Rectal smooth muscle tissue (tissue), 1 donor: ENCODE measurements at regions not wholly inside any gene's neighbourhood (a gene's known extent, or its start where the extent isn't known, plus 50 kb on each side); places are given as distances from the start of the nearest gene placed in this dataset.

Experiments
- H3K27ac ChIP-seq: one replicate; pipeline ENCODE4 v1.7.0; 2013; ENCODE audit warnings: low read depth, low read length, inconsistent platforms
- H3K27me3 ChIP-seq: one replicate; pipeline ENCODE4 v1.7.0; 2013; ENCODE audit warnings: low read length; ENCODE audit not compliant: control insufficient read depth, insufficient read depth
- H3K36me3 ChIP-seq: one replicate; pipeline ENCODE4 v1.7.0; 2013; ENCODE audit warnings: low read length; ENCODE audit not compliant: control insufficient read depth, insufficient read depth
- H3K4me1 ChIP-seq: one replicate; pipeline ENCODE4 v1.7.0; 2013; ENCODE audit warnings: low read length; ENCODE audit not compliant: control insufficient read depth, insufficient read depth
- H3K4me3 ChIP-seq: one replicate; pipeline ENCODE4 v1.7.0; 2013; ENCODE audit warnings: low read length
- H3K9ac ChIP-seq: one replicate; pipeline ENCODE4 v1.7.0; 2013; ENCODE audit warnings: low read length

DNA sequence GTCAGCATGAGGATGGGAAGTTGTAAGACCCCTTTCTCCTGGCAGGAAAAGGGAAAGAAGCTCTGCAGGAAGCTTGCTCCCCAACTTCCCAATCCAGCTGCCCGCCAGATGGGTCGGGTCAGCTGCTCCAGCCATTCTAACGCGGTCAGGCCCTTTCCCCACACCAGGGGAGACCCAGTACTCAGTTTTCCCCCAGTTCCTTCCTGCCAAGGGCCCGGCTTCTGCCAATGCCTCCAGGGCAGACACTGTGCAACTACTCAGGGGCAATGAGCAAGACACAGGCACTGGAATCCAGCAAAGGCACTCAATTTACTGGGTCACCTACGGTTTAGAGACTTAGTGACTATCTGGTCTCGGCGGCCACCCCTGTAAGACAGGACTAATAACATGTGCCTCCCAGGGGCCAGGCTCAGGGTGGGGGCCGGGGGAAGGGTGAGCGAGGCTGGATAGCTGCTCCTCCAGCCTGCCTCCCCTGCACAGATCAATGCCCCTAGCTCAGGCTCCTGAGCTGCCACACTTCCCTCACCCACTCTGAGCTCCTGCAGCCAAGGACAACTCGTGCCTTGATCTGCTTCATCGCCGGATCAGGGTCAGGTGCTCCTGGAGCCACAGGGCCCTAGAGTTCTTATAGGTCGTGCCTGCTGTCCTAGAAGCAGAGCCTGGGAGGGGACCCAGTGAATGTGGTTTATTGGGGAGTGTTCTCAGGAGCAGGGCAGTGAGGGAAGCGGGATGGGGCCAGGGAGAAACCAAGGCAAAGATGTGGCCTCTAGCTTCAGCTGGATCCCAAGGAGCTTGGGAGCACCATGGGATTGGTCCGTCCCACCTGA is 171.1 kb downstream of the ZFP36L2 start:
- H3K4me1 ChIP-seq, result peaks cover 6% of the 10 kb centered on the region

DNA sequence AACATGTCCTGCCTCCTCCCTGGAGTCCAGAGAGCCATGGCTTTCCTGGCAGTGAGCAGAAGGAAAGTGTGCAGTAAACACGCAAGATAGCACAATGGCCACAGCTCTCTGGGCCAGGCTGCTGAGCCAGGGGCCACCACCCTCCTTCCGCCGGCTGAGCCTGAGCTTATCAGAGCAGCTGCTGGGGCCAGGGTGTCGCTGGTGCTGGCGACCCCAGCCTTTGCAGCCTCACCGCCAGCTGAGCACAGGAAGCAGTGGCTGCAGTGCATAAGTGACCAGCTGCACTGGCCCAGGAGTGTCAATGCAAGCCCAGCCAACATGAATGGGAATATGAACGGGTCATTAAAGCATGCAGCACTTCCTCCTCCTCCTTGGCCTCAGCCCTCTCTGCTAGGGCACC is 172.0 kb downstream of the ZFP36L2 start:
- H3K27me3 ChIP-seq, result no peaks in the 10 kb centered on the region
- no peak overlapping the region for H3K9ac ChIP-seq
- no peak overlapping the region for H3K27ac ChIP-seq
- no peaks in the 10 kb centered on the region for H3K36me3 ChIP-seq
- H3K4me1 ChIP-seq, result peaks cover 6% of the 10 kb centered on the region
- H3K4me3 ChIP-seq, result no peak overlapping the region

More for the DNA sequence above, 171.1 kb downstream of the ZFP36L2 start:
- H3K9ac ChIP-seq, result no peak overlapping the region
- no peaks in the 10 kb centered on the region for H3K27me3 ChIP-seq
- H3K4me3 ChIP-seq, result no peak overlapping the region
- H3K27ac ChIP-seq, result no peak overlapping the region
- no peaks in the 10 kb centered on the region for H3K36me3 ChIP-seq

DNA sequence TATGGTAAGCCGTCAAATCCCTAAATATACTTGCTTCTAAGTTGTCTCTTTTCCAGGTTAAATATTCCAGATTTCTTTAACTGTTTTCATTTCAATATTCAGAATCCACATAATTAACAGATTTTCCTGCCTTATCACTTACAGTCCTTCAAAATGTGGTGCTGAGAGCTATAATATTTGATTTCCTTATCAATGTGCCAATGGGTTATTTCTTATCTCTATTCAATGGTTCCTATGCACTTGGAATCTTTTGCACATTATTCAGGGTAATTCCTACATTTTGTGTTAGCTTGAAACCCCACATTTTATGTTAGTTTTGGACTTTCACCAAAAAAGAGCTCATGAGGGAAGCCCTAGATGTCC is 173.5 kb downstream of the ZFP36L2 start:
- Histone ChIP-seq H3K9ac (no peak overlapping the region), H3K36me3 (no peaks in the 10 kb centered on the region), H3K27me3 (no peaks in the 10 kb centered on the region), H3K4me1 (no peaks in the 10 kb centered on the region), H3K27ac (no peak overlapping the region), H3K4me3 (no peak overlapping the region)

DNA sequence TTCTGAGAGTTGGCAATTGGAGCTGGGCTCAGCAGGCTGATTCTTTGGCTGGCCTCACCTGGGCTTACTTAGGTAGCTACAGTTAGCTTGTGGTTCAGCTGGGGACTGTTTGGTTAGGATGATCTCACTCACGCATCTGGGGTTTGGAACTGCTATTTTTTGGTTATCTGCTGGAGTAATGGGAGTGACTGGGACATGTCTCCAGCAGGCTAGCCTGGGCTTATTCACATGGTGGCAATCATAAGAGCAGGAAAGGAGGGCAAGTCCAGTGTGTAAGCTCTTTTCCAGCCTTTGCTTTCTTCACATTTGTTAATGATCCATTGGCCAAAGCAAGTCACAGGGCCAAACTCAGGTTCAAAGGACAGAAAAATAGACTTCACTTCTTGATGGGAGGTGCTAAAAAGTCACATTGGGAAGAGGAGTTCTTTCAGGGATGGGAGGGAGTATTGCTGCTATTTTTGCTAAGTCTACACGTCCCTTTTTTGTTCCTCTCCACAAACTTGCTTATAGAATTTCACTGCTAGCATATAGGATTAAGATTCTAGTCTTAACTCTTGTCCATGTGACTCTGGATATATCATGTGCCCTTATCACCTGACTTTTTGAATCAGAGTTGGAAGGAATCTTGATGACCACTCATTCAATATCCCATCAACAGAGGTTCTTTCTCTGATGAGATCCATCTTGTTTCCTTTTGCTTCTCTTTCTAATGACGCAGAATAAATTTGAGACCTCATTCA is 174.0 kb downstream of the ZFP36L2 start:
- Histone ChIP-seq H3K27me3 (no peaks in the 10 kb centered on the region), H3K9ac (no peak overlapping the region), H3K4me1 (no peaks in the 10 kb centered on the region), H3K27ac (no peak overlapping the region), H3K36me3 (no peaks in the 10 kb centered on the region), H3K4me3 (no peak overlapping the region)

DNA sequence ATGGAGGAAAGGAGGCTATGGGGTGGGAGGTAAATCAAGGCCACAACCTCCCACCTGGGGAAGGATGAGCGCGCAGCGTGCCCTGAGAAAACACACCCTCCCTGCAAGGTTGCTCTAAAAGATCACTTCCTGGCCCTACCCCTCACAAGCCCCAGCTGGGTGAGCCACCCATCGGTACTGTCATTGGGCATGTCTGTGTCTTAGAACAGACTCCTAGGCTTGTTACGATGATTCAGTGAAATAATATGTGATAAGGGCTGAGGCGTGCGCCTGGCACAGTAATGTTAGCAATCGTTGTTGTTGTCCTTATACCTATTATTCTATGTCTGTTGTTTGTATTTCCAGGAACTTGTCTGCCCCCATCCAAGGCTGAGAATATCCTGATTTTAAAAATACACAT is 175.1 kb downstream of the ZFP36L2 start:
- no peak overlapping the region for H3K4me3 ChIP-seq
- H3K4me1 ChIP-seq, result no peaks in the 10 kb centered on the region
- no peak overlapping the region for H3K27ac ChIP-seq
- no peaks in the 10 kb centered on the region for H3K27me3 ChIP-seq
- no peak overlapping the region for H3K9ac ChIP-seq
- no peaks in the 10 kb centered on the region for H3K36me3 ChIP-seq

DNA sequence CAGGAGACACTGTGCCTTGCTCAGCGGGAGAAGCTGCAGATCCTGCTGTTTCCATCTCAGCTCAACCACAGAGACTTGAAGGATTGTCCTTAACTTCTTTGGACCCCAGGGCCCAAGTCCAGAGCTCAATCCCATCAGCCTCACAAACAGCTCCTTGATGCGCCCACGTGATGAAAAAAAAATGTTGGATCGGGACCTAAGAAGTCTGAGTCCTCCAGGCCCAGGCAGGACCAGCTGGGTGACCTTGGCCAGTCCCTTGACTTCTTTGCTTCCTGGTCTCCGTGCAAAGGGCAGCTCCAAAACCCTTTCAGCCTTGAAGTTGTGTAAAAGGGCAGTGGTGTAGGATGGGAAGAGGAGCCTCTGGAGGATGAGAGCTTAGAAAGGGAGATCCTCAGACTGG is 175.5 kb downstream of the ZFP36L2 start:
- H3K36me3 ChIP-seq, result no peaks in the 10 kb centered on the region
- no peak overlapping the region for H3K9ac ChIP-seq
- no peak overlapping the region for H3K27ac ChIP-seq
- no peak overlapping the region for H3K4me3 ChIP-seq
- H3K27me3 ChIP-seq, result no peaks in the 10 kb centered on the region
- H3K4me1 ChIP-seq, result no peaks in the 10 kb centered on the region

DNA sequence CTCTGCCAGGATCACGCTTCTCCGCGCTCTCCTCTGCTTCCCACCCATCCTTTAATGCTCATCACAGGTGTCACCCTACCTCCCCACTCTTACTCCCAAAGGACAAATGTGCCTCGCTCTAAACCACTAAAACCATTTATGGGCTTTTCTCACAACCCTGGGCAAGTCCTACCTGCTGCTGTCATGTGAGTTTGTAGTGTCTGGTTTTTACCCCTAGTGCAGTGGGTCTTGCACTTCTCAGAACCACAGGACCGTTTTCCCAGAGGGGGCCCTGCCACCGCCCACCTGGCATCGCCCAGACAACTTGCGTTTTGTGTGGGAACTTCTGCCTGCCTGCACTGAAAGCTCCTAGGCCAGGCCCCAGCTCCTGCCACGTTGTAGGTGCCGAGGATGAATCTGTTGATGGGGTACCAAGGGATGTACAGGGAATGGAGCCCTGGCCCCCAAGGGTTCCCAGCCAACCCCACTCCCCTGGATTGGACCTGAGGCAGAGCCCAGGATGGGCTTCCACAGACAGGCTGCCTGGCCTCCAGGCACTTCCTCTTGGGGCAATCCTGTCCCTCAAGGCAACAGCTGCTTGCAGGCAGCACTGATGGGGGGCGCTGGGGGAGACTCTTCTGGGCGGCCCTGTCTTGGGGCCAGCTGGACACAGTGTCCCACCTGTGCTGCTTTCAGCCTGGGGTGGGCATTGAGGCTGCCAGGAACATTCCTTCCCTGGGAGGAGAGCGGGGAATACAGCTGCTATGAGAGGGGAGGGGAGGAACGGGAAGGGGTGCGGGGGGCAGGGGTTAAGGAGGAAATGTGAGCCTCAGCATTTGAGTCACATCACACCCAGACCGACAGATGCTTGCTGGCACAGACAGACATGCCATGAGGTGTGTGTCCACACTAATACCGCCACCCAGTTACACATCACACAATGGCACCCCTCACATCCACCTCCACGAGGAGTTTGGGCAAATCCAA is 176.3 kb downstream of the ZFP36L2 start:
- Histone ChIP-seq H3K4me3 (no peak overlapping the region), H3K27ac (no peak overlapping the region), H3K36me3 (no peaks in the 10 kb centered on the region), H3K27me3 (no peaks in the 10 kb centered on the region), H3K9ac (no peak overlapping the region), H3K4me1 (no peaks in the 10 kb centered on the region)

DNA sequence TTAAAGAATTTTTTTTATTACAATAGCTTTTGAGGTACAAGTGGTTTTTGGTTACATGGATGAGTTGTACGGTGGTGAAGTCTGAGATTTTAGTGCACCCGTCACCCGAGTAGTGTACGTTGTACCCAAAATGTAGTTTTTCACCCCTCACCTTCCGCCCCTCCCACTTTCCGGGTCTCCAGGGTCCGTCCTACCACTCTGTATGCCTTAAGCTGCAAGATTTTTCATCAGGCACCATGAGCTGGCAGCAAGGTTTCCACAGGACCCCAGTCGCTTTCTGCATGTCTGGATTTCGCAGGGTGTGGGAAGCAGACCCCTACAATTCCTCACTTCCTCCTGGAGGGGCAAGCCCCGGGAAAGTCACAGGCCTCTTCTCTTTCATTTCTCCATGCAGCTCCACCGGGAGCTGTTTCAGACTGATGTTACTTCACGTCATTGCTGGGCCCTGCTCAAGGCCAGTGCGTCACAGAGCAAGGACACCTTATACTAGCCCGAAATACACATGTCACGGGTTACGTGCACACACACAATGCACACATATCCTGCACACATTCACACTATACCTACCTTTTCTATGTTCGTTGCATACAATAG is 179.1 kb downstream of the ZFP36L2 start:
- no peaks in the 10 kb centered on the region for H3K4me1 ChIP-seq
- H3K9ac ChIP-seq, result no peak overlapping the region

DNA sequence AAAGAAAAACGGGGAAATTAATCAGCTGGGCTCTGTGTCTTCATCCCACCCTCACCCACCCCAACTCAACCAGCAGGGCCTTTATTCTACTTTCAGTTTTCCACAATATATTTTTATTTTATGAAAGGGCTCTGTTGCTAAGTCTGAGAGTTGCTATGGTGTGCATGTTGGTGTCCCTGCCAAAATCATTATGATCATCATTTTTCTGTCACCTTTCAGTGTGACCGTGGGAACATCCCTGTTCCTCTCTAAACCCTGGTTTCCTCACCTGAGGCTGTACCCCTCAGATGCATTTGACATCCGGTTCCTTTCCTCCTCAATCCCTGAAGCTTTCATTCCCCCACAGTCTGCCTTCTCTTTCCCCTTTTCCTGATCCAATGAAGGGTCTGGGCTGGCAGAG is 180.5 kb downstream of the ZFP36L2 start:
- no peak overlapping the region for H3K9ac ChIP-seq
- H3K27me3 ChIP-seq, result no peaks in the 10 kb centered on the region
- no peaks in the 10 kb centered on the region for H3K36me3 ChIP-seq
- H3K27ac ChIP-seq, result no peak overlapping the region
- H3K4me1 ChIP-seq, result peaks cover 8% of the 10 kb centered on the region
- no peak overlapping the region for H3K4me3 ChIP-seq

More for the DNA sequence above, 179.1 kb downstream of the ZFP36L2 start:
- no peaks in the 10 kb centered on the region for H3K36me3 ChIP-seq
- H3K4me3 ChIP-seq, result no peak overlapping the region
- H3K27ac ChIP-seq, result no peak overlapping the region
- H3K27me3 ChIP-seq, result no peaks in the 10 kb centered on the region

DNA sequence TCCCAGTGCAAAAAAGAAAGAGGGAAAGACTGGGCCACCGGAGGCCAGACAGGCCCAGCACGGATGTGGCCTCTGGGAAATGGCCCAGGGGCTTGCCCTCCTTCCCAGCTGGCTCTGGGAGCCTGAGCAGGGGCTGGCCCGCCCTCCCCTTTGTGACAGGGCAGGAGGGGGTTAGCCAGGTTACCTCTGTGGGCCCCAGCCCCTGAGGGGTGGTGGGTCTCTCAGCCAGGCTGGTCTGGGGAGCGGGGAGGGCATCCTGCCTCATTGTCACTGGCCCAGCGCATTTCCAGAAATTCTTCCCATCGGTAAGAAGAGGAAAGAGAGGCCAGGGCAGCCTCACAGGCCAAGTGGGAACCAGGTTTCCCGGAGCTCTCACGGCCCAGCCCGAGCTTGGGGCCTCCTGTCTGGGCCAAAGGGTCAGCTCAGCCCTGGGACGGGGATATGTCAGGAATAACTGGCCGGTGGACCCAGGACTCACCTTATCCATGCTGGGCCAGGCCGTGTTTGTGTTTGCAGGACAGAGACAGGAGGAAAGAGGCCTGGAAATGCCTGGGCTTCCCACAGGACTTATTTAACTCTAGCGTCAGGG is 182.2 kb downstream of the ZFP36L2 start:
- Histone ChIP-seq H3K4me3 (no peak overlapping the region), H3K4me1 (peaks cover 8% of the 10 kb centered on the region), H3K9ac (no peak overlapping the region), H3K36me3 (no peaks in the 10 kb centered on the region), H3K27ac (no peak overlapping the region), H3K27me3 (no peaks in the 10 kb centered on the region)

DNA sequence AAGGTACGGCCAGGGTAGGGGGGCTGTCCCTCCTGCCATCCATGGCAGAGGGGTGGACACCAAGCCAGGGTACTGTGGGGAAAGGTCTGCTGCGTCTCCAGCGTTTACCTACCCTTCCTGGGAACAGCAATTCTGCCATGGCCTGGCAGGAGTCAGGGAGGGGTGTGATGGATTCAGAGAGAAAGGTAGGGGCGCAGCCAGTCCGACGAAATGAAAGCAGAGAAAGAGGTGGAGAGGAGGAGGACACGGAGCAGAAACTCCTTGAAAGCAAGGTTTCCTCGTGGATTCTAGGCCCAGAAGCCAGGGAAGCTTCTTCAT is 182.9 kb downstream of the ZFP36L2 start:
- Histone ChIP-seq H3K27ac (no peak overlapping the region), H3K27me3 (no peaks in the 10 kb centered on the region), H3K4me1 (peaks cover 8% of the 10 kb centered on the region), H3K9ac (no peak overlapping the region), H3K36me3 (no peaks in the 10 kb centered on the region), H3K4me3 (no peak overlapping the region)
